LHCN-M2 (cell line): ENCODE measurements at regions not wholly inside any gene's neighbourhood (a gene's known extent, or its start where the extent isn't known, plus 50 kb on each side); places are given as distances from the start of the nearest gene placed in this dataset.

ENCODE experiments used
- DNase-seq: peaks from one replicate; pipeline ENCODE4 v3.0.0-alpha.2; 2012; ENCODE audit warnings: low read depth

DNA sequence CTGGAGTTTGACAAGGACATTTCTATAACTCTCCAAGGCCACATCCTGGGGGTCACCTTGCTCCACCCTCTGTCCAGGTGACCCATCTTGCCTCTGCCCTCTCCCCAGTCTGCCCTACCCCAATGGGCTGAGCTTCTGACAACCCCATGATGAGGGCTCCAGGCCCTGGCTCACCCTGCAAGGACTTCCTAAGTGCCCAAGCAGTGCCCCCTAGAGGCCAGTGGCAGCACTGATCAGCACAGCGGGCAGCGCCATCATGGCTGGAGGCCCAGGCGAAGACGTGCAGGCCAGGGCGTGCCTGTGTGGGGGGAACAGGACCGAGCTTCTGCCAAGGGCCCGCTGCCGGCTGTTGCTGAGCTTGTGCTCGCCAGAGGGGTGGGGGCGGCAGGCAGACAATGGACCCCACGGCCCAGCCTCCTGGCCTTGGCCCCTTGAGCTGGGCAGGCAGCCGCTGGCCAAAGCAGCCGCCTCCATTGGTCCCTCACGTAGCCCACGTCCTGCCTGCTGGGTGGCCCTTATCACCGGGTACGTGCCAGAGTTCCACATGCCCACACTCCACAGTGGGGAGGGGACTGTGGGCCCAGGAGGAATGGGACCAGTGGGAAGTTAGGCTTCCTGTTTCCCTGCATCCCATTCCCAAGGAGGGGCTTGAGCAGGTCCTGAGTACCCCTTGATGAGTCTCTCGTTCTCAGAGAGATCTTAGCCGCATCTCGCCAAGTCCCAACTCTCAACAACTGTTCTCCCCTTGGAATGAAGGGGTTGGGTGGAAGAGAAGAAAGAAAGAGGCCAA lies 64.3 kb downstream of the MRPL14 start:
- DNase-seq: peak; percentile 48

DNA sequence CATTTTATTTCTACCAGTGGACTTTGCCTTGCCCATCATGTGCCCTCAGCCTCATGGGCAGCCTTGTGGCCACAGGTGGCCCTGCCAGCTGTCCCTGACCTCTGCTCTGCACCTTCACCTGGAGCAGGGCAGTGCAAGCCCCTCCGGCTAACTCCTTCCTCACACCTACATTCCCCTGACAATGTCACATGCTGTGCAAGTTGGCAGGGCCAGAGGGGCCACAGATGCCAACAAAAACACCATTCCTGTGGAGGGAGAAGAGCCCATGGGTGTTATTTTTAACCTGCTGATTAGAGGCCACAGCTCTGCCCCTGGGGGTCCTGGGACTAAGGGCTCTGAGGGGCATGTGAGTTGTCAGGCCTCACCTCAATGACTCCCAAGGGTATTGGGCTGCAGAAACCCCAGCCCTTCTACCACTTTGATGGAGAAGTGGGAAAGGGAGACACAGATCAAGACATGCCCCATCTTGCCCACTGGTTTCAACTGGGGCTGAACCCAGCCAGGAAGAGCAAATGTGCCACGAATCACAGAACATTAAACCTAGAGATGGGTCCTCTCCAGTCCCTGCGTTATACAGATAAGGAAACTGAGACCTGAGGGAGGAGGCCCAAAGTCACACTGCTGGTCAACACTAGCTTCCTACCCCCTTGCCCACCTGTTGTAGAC lies 65.0 kb downstream of the MRPL14 start:
- DNase-seq: no peak

DNA sequence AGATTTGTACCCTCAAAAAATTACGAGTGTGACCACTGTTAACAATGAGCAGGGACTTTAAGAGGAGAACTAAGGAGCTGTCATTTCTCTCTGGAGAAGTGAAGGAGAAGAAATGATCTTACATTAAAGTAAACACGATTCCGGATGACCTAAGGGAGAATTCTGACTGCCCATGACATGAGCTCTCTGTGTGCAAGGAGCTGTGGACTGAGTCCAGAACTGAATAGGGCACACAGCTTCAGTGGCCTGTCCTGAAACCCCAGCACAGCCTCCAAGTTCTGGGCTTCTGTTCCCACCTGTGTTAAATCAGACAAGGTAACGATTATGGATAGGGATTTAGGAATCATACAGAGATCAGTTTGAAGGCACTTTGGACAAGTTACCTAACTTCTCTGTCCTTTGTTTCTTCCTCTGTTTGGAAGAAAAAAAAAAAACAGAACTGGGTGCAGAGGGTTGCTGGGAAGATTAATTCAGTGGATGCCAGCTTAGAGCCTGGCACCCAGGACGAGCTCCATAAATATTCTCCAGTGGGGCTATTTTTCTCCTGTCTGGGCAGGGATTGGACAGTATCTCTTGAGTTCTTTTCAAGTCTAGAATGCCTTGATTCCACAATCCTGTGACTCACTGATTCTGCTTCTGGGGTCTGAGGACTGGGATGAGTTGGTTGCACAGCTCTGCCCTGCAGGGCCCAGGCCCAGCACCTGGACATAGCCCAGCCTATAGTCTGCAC lies 65.7 kb downstream of the MRPL14 start:
- peak; percentile 61 for DNase-seq

DNA sequence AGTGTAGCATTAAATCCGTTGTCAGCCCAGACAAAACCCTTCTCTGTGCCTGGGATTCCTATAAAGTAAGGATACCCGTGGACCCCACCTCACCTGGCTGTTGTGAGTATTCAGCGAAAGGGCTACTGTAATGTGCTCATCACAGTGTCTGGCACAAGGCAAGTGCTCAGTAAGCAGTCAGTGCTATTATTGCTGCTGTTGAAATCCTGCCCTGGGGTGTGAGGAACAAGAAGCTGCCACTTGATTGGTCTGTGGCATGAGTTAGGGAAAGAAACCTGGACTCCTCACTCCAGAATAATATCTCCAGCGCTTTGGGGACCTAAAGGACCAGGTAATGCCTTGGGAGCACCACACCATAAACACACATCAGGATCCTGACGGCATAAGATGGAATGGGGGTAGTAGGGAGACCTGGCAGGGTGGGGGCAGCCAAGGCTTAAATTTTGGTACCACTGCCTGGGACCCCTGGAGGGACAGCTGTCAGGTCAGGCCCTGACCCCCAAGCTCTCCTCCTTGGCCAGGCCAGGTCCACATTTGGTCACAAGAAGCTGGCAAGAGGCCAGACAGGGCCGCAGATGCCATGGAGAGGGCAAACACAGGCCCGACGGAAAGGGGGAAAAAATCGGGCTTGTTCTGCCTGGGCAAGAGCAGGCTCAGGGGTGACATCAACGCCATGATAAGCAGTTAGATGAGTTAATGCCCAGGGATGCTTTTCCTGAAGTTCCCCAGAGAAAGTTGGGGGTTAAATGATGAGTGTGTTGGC lies 66.5 kb downstream of the MRPL14 start:
- no peak for DNase-seq

DNA sequence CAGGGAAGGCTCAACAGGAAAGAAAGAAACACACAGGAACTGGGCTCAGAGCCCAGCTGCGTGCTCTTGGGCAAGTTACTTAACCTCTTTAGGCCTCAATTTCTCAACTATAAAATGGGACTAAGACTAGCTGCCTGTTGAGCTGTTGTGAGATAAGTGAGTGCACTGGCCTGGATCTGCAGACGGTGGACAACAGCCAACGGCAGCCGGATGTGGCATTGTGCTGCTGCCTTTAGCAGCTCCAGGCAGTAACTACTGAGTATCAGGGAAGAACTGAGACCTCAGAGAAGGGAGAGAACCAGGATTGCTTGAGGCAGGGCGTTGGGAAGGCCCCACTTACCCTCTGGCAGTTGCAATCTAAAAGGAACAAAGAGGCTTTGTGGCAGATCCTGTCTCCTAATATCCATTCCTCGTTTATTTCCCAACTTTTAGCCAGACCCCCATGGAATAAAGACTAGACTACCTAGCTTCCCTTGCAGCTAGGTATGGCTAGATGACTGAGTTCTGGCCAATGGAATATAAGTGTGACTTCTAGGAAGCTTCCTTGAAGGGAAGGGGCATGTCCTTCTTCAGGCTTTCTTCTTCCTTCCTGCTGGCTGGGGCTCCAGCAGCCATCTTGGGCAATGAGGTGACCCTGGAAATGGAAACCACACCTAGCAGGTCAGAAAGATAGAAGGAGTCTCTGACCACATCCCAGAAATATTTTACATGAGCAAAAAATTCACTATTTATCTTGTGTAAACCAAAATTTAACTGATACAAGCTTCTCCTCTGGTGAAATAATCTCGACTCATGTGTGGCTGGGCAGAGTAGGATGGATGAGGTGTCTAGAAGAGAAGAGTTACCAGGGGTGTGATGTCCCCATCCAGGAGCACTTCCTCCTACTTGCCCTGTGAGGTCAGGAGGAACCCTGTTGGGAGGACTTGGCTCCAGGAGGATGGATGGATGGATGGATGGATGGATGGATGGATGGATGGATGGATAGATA lies 67.6 kb downstream of the MRPL14 start:
- peak; percentile 58 for DNase-seq

DNA sequence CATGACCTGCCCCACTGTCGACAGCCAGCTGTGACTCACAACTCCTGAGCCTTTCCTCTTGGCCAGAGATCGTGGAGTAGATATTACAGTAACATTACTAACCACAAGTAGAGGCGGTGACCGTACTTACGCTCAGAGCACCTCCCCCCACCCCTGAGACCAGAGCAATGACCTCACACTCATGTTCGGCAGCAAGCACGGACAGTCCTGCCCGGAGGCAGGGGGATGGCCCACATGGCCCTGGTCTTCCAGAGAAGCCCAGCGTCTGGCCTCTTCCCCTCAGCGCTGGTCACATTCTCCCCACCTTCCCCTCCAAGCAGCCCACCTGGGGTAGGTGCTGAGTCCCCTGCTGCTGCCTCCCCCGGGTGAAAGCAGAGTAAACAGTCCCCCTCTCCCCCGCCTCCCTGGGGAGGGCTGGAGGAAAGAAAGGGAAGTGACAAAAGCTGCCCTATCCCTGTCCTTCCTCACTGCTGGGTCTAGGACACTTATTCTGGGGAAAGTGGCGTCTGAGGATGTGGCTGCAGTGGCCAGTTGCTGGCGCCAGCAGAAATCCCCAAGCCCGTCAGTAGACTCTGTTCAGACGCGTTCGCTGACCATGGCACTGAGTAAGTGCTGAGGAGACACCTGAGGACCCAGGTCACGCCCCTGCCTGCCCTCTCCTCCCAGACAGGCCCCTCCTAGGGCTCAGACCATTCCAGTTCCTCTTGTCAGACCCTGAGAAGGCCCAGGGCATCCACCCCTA lies 68.5 kb downstream of the MRPL14 start:
- peak; percentile 100 for DNase-seq

DNA sequence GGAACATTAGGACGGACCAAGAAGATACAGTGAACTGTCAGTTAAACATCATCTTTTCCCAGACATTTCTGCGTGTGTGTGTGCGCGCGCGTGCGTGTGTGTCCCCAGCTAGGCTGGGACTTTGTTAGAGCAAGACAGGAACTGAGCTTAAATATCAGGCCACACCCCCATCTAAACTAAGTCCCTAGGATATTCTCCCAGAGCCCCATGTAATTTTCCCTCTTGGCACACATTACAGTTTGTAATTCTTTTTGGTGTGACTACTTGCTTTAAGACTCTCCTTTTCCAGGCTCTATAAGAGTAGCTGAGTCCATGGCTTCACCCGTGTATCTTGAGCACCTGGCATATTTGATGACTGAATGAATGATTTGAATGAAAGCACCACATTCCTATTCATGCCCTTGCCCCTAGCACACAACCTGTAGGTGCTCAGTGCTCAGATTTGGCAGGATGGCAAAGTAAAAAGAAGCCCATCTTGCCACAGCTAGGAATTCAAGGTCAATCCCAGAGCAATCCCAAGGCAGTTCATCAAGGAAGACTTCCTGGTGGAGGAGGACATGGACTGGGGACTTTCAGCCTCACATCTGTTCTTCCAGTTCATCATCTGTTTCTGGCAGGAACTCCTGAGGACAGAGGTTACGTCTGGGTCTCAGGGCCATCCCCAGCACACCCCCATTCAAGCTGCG lies 69.2 kb downstream of the MRPL14 start:
- peak; percentile 42 for DNase-seq

DNA sequence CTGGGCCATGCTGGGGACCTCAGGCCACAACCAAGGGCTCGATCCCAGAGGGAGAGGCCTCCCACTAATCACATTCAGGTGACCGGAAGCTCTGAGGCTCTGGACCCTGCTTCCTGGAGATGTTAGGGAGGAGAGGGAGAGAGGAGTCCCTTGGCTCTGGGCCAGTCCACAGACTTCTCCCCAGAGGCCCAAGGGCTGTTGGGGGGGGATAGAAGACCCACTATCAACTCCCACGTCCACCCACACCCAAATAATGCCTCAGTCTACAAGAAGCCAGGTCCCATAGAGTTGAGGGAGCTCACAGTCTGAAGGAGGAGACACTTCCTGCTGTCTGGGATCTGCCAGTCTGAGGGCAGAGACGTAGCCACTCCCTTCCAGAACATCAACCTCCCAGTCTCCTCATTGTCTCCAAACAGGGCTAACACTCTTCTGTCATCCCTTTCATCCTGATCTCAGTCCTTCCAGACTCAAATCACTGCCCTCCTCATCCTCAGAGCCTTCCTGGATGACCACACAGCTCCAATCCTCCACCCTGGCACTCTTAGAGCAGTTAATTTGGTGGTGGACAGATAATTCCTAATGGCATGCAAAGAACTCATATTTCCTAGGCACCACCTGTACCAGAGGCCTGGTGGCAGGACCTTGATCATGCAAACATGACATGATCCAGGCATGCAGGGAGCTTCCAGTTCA lies 69.9 kb downstream of the MRPL14 start:
- DNase-seq: peak; percentile 43

DNA sequence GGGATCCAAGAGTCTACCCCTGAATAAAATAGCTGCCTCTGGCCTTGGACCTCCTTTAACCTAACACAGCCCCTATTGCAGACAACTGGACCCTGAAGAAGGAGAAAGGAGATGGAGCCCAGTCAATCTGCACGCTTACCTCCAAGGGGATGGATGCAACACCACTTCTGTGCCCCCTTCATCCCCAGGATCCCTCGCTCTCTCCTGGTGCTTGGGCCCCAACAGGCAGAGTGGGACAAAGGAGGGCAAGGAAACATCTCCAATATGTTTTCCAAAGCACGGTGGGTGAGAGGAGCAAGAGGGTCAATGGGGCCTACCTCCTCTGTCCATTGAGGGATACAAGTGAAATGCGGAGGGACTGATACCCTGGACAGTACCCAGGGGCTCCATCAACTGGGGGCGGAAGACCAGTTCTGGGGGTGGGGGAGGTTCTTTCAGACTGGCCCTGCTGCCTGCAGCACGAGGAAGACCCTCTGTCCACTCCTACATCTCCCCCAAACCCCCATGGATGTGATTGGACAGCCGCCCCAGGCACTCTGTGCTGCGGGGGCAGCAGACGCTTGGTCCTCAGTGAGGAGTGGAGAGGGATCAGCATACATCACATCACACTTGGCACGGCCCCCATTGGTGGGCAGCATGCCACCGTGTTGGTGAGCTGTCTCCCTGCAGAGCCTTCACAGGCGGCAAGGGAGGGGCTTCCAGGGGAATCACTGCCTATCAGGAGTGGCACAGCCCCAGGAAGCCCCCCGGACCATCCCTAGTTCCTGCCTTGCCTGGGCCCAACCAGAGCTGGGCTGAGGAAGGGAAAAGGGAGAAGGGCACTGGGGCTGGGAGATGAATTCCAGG lies 70.6 kb downstream of the MRPL14 start:
- peak; percentile 85 for DNase-seq

DNA sequence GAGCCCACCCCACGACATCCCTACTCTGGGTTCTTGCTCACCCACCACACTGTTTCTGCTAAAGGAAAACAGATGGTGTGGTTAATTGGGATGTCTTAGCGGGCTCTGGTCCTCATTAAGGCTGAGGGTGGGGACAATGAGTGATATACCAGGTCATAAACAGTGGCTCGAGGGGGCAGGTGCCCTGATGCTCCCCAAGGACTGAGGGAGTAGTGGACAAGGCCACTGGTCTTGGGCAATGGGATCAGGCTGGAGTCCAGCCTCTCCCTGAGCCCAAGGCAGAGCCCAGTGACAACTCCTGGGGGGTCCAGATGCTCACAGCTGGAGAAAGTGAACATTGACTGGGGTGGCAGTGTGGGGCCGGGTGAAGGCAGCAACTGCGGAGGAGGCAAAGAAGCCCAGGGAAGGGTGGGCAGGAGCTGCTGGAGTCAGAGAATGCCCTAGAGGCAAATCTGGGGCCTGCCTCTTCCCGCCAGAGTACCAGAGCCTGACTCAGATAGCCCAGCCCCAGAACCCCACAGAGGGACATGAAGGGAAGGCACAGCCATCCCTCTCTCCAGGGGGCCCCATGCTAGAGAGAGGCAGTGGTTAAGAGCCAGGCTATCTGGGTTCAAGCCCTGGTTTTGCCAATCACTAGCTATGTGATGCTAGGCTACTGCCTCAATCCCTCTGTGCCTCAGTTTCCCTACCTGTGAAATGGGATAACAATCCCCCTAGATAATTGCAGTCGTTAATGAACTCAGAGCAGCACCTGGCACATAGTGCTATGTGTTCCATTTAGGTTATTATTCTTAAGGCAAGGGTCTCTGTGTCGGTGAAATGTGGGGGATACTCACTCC lies 72.3 kb downstream of the MRPL14 start:
- peak; percentile 87 for DNase-seq

DNA sequence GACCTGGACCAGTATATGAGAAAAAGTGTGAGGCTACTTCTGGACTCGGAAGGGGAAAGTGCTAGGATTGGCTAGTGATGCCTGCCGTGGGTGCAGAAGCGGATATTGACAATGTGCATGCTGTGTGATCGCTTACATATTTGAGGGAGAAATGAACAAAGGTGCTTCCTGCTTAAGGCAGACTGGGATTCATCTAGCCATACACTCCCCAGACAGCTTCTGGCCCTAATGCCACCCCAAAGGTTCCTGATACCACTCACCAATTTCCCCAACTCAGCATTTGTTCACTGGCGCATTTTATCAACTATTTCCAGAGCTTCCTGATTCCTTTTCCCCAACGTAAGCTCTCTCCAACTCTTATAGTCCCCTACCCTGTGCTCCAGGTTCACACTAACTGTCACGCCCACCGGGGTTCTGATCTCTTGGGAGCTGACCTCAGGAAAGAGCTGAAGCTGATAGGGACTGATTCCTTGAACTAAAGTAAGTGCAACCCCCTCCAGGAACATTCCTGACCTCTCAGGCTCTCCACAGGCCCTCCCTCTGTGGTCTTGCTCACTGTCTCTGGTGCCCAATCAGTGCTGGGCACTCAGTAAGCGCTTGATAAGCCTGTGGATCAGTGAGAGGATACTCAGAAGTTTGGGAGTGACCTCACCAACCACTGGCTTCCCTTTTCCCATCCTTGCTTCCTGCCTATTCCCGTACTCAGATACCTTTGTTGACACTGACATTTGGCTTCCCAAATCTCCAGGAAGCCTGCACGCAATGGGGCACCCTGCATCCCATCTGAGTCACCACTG lies 73.3 kb downstream of the MRPL14 start:
- DNase-seq: peak; percentile 98

DNA sequence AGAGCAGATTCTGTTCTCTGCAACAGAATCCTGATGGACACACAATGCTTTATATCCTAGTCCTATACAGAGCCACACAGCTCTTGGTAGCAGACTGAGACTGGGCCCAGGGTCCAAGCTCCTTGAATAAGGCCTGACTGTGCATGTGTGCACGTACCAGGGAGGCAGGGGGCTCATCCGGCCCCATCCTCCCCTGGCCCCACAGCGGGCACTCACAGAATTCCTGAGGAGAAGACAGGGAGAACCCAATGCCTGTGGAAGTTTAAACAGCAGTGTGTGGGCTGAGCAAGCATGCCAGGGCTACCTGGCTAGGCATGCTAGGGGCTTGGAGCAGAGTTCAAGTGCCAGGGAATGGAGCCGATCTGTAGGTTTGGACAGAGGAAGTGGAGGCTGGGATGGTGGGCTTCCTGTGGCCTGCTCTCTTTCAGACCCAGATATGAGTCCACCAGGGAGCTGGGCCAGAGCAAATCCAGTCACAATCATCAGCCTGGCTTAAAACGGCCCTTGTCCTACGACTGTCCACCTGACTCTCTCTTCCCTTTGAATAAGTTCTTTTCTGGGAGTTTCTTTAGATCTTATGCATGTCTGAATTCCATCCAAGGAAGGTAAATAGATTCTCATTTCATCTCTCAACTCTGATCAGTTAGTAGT lies 74.0 kb downstream of the MRPL14 start:
- no peak for DNase-seq

DNA sequence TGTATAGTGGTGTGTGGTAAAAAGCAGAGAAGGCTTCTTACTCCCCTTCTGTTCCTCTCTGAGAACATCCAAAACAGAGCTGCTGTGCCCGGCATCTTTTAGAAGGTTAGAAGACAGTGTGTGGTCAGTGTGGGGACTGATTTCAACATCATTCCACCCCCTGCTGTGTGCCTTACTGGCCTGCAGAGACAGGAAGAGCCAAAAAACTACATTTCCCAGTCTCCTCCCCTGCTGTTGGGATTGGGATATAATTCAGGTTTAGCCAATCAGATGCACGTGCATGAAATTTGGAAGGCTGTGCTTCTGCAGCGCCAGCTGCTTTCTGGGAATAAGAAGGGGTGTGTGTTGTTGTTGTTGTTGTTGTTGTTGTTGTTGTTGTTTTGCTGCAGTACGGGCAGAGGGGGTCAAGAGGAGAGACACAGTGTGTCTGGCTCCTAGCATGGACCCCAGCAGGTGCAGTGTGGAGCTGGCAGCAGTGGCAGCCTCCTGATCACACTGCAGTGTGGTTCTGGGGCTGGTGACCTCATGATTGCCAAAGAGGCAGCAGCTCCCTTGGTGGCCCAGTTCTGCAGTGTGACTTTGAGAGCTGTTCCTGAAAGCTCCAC lies 74.7 kb downstream of the MRPL14 start:
- DNase-seq: peak; percentile 94

DNA sequence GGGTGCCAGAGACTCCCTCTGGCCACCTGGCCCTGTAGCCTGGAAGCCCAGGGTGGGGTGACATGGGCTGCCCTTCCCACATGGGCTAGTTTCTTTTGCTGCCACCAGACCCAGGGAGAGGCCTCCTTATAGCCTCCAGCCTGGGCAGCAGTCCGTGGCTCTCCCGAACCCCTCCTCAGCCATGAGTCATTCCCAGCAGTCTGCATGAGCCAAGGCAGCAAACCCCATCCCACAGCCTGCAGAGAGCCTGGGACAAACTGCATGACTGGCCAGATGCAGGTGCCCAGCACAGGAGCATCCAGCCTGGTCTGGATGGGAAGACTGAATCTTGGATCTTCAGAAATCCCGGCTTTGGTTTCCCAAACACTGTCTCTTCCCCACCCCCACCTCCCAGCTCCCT lies 75.7 kb downstream of the MRPL14 start:
- DNase-seq: peak; percentile 84
